HL-60 (cell line): ENCODE measurements at regions not wholly inside any gene's neighbourhood (a gene's known extent, or its start where the extent isn't known, plus 50 kb on each side); places are given as distances from the start of the nearest gene placed in this dataset.
A peak's percentile ranks its signal among the peaks of the same experiment; 100 is the strongest.

Experiments
- DNase-seq, 2 experiments: peaks; one replicate each; pipeline ENCODE4 v3.0.0-alpha.2; 2010 to 2020; ENCODE audit warnings: low read depth in 1 of 2, low spot score in 1 of 2
- H3K27ac ChIP-seq: fragments of 250-450 bp; sonication (Bioruptor Pico); replicated peaks from 2 replicates; pipeline ENCODE4 v1.5.1; 2020; ENCODE audit warnings: mild to moderate bottlenecking, moderate library complexity
- H3K27me3 ChIP-seq: fragments of 250-450 bp; sonication (Bioruptor Pico); 2 replicates; pipeline ENCODE4 v1.5.1; 2021; ENCODE audit warnings: mild to moderate bottlenecking, moderate library complexity; ENCODE audit not compliant: insufficient read depth, poor library complexity, severe bottlenecking
- H3K4me3 ChIP-seq: replicated peaks from 2 replicates; pipeline ENCODE4 v1.5.1; 2011; ENCODE audit warnings: mild to moderate bottlenecking, control low read depth, low read length; ENCODE audit not compliant: insufficient read depth
- GABPA ChIP-seq: IDR thresholded peaks from 2 replicates; pipeline ENCODE4 v1.6.1; 2012; ENCODE audit warnings: low read depth
- POLR2AphosphoS5 ChIP-seq: IDR thresholded peaks from 2 replicates; pipeline ENCODE4 v1.6.1; 2012; ENCODE audit warnings: low read depth
- SPI1 ChIP-seq: IDR thresholded peaks from 2 replicates; pipeline ENCODE4 v1.6.1; 2012; ENCODE audit warnings: low read depth, mild to moderate bottlenecking, borderline replicate concordance
- TF ChIP-seq, protein P1 (sequence below): IDR thresholded peaks from one replicate; pipeline ENCODE4 v1.5.1; 2011; ENCODE audit warnings: low read length, control low read depth, inconsistent platforms; ENCODE audit not compliant: insufficient read depth
- TF ChIP-seq, protein P2 (sequence below): IDR thresholded peaks from 2 replicates; pipeline ENCODE4 v1.6.1; 2012; ENCODE audit warnings: low read depth; ENCODE audit not compliant: insufficient replicate concordance

DNA sequence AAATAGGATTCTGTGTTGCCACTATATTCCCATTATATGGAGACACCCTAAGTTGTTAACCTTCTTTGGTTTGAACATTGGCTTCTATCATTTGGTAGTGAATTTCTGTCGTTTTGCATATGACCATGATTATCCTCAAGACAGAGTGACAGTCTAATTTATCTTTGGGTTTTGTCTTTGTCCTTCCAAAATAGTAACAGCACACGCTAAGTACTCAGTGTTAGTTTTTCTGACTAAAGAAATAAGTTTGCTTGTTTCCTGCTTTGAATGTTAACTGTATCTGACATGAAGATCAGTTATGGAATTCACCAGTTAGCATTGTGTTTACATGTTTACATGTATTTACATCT is 352.5 kb upstream of the GRM7 start:
- no peaks in the 10 kb centered on the region for H3K27me3 ChIP-seq
- peak overlapping the region; percentile 75; the same call in 1 of the 2 replicates for H3K27ac ChIP-seq
- TF ChIP-seq GABPA (no peak), SPI1 (no peak), POLR2AphosphoS5 (no peak)
- TF ChIP-seq, protein P1, sequence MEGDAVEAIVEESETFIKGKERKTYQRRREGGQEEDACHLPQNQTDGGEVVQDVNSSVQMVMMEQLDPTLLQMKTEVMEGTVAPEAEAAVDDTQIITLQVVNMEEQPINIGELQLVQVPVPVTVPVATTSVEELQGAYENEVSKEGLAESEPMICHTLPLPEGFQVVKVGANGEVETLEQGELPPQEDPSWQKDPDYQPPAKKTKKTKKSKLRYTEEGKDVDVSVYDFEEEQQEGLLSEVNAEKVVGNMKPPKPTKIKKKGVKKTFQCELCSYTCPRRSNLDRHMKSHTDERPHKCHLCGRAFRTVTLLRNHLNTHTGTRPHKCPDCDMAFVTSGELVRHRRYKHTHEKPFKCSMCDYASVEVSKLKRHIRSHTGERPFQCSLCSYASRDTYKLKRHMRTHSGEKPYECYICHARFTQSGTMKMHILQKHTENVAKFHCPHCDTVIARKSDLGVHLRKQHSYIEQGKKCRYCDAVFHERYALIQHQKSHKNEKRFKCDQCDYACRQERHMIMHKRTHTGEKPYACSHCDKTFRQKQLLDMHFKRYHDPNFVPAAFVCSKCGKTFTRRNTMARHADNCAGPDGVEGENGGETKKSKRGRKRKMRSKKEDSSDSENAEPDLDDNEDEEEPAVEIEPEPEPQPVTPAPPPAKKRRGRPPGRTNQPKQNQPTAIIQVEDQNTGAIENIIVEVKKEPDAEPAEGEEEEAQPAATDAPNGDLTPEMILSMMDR: no peak
- TF ChIP-seq, protein P2, sequence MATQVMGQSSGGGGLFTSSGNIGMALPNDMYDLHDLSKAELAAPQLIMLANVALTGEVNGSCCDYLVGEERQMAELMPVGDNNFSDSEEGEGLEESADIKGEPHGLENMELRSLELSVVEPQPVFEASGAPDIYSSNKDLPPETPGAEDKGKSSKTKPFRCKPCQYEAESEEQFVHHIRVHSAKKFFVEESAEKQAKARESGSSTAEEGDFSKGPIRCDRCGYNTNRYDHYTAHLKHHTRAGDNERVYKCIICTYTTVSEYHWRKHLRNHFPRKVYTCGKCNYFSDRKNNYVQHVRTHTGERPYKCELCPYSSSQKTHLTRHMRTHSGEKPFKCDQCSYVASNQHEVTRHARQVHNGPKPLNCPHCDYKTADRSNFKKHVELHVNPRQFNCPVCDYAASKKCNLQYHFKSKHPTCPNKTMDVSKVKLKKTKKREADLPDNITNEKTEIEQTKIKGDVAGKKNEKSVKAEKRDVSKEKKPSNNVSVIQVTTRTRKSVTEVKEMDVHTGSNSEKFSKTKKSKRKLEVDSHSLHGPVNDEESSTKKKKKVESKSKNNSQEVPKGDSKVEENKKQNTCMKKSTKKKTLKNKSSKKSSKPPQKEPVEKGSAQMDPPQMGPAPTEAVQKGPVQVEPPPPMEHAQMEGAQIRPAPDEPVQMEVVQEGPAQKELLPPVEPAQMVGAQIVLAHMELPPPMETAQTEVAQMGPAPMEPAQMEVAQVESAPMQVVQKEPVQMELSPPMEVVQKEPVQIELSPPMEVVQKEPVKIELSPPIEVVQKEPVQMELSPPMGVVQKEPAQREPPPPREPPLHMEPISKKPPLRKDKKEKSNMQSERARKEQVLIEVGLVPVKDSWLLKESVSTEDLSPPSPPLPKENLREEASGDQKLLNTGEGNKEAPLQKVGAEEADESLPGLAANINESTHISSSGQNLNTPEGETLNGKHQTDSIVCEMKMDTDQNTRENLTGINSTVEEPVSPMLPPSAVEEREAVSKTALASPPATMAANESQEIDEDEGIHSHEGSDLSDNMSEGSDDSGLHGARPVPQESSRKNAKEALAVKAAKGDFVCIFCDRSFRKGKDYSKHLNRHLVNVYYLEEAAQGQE: no peak
- DNase-seq: no peak
- peak overlapping the region; percentile 36 for H3K4me3 ChIP-seq

DNA sequence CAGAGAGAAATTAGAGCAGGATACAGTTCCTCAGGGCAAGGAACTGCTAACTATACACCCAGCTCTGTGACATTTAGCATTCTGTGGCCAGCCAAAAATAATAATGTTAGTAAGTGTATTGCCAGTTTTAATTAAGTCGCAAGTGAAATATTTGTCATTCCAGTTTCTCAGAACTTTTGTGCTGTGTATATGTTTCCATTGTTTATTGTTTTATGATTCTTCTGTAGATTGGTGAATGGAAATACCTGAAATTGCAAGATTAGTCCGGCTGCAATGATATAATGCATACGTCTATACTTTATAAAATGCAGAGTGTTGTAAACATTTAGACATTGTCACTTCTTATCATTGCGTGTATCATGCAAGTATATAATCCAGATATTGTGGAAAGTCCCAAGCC is 351.3 kb upstream of the GRM7 start:
- H3K4me3 ChIP-seq: no peak overlapping the region
- DNase-seq: no peak
- TF ChIP-seq, protein P1: no peak
- TF ChIP-seq POLR2AphosphoS5 (no peak), GABPA (no peak), SPI1 (no peak)
- TF ChIP-seq, protein P2: no peak
- H3K27me3 ChIP-seq: no peaks in the 10 kb centered on the region
- no peak overlapping the region for H3K27ac ChIP-seq

DNA sequence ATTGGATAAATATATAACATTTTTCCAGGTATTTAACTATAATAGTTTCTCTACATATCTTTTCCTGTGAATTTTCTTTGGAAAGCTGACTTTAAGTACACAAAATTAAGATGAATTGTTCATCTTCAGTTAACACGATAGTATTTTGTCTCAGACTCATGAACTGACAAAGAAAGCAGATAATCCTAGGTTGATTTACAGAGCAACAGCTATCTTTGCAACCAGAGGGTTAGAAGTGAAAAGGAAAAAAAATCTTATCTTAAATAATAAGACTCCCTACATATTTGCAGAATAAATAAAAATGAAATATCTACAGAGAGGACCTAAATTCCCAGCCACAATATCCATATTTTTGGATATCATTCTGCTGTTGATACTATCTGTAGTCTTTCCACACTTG is 350.2 kb upstream of the GRM7 start:
- Histone ChIP-seq H3K4me3 (no peak overlapping the region), H3K27ac (no peak overlapping the region), H3K27me3 (no peaks in the 10 kb centered on the region)
- DNase-seq: no peak
- TF ChIP-seq, protein P2: no peak
- TF ChIP-seq GABPA: no peak
- no peak for TF ChIP-seq SPI1
- TF ChIP-seq POLR2AphosphoS5: no peak
- TF ChIP-seq, protein P1: no peak
